HepG2 (cell line): ENCODE measurements at regions not wholly inside any gene's neighbourhood (a gene's known extent, or its start where the extent isn't known, plus 50 kb on each side); places are given as distances from the start of the nearest gene placed in this dataset.

Source experiments
- ATAC-seq: fragments of 200-7000 bp; cut with Tn5 transposase; 3 replicates; pipeline ENCODE4 v1.9.1; 2020; ENCODE audit warnings: mild to moderate bottlenecking, moderate library complexity
- BruUV-seq: library from RNA; stranded (reverse); fragments of 400-500 nt; replicated peaks from 2 replicates; lab custom pipeline; 2021; lab: Mats Ljungman, UMichigan
- CTCF ChIA-PET: fragments of 300-600 bp; formaldehyde crosslinking; extraction: SDS; loops from one replicate; lab custom pipeline; 2021; ENCODE audit warnings: low total read pairs, inconsistent platforms, low intra/inter-chr PET ratio; lab: Yijun Ruan, JAX
- POLR2A ChIA-PET: fragments of 350-600 bp; sonication (Branson Sonifier 250); formaldehyde crosslinking; loops from one replicate; lab custom pipeline; 2020; ENCODE audit warnings: antibody characterized with exemption, inconsistent platforms; lab: Yijun Ruan, JAX
- DNase-seq: peaks from one replicate; pipeline ENCODE4 v3.0.0-alpha.2; 2015; ENCODE audit warnings: low spot score
- FAIRE-seq: peaks from 3 replicates; lab custom pipeline; 2011; peaks lifted over from hg19 to GRCh38; lab: Jason Lieb, UNC
- H2AFZ ChIP-seq: one replicate; pipeline ENCODE4 v1.6.1; 2011; ENCODE audit warnings: low read length, inconsistent platforms
- H3K27ac ChIP-seq: fragments of 300-600 bp; 3 replicates; pipeline ENCODE4 v1.8.0; 2011; ENCODE audit warnings: mixed run types, mild to moderate bottlenecking, mixed read lengths, low read length, inconsistent platforms; ENCODE audit not compliant: insufficient read depth; ENCODE audit errors: extremely low read length
- H3K27me3 ChIP-seq, 2 experiments: fragments of 200-600 bp in 1 of 2; 2 replicates in 1 of 2; 3 replicates in 1 of 2; pipeline versions ENCODE4 v1.6.0 to v1.8.0; 2011; ENCODE audit warnings: low read length in 2 of 2, mild to moderate bottlenecking in 2 of 2, moderate library complexity in 2 of 2, inconsistent platforms in 1 of 2; ENCODE audit not compliant: insufficient read depth in 2 of 2, control insufficient read depth in 1 of 2
- H3K36me3 ChIP-seq, 2 experiments: fragments of 200-600 bp in 1 of 2; replicated peaks in 1 of 2; 2 replicates in 1 of 2; 3 replicates in 1 of 2; pipeline versions ENCODE4 v1.5.1 to v1.8.0; 2011; ENCODE audit warnings: low read length in 2 of 2, inconsistent platforms in 1 of 2; ENCODE audit not compliant: insufficient read depth in 2 of 2, control insufficient read depth in 1 of 2
- H3K4me1 ChIP-seq: 2 replicates; pipeline ENCODE4 v1.5.1; 2012; ENCODE audit warnings: low read length, inconsistent platforms; ENCODE audit not compliant: insufficient read depth
- H3K4me2 ChIP-seq: 2 replicates; pipeline ENCODE4 v1.6.0; 2011; ENCODE audit warnings: low read depth, low read length, inconsistent platforms
- H3K4me3 ChIP-seq, 3 experiments: fragments of 200-600 bp in 1 of 3; sonication (generic), shearing (Covaris generic) in 1 of 3; replicated peaks in 1 of 3; 2 replicates each; pipeline ENCODE4 v1.5.1; 2011 to 2016; ENCODE audit warnings: low read length in 3 of 3, inconsistent platforms in 2 of 3, low read depth in 2 of 3, mild to moderate bottlenecking in 2 of 3, control low read depth in 1 of 3, mixed read lengths in 1 of 3; ENCODE audit not compliant: insufficient read depth in 1 of 3
- H3K79me2 ChIP-seq: one replicate; pipeline ENCODE4 v1.6.1; 2011; ENCODE audit warnings: low read length, inconsistent platforms; ENCODE audit not compliant: insufficient read depth
- H3K9ac ChIP-seq: 2 replicates; pipeline ENCODE4 v1.6.0; 2011; ENCODE audit warnings: mild to moderate bottlenecking, low read depth, low read length, inconsistent platforms; ENCODE audit not compliant: insufficient read depth
- H3K9me3 ChIP-seq: 2 replicates; pipeline ENCODE4 v1.5.1; 2012; ENCODE audit warnings: mild to moderate bottlenecking, low read length
- H4K20me1 ChIP-seq: 2 replicates; pipeline ENCODE4 v1.6.0; 2011; ENCODE audit warnings: inconsistent platforms, mild to moderate bottlenecking, low read length, moderate library complexity; ENCODE audit not compliant: insufficient read depth
- ELF4 ChIP-seq: sonication (generic); formaldehyde crosslinking; IDR thresholded peaks from 2 replicates; pipeline ENCODE4 v1.5.0; 2020; ENCODE audit warnings: missing genetic modification reagents, mild to moderate bottlenecking, moderate library complexity, borderline replicate concordance
- HBP1 ChIP-seq: IDR thresholded peaks from 2 replicates; pipeline ENCODE4 v1.6.1; 2016; ENCODE audit warnings: low read depth, control low read depth
- HNF1A ChIP-seq, 2 experiments: sonication (generic) in 1 of 2; formaldehyde crosslinking in 1 of 2; IDR thresholded peaks; 2 replicates each; pipeline versions ENCODE4 v1.4.0 to v1.6.1; 2016 to 2020; ENCODE audit warnings: borderline replicate concordance in 1 of 2, low read depth in 1 of 2, mild to moderate bottlenecking in 1 of 2, missing genetic modification reagents in 1 of 2
- MEF2D ChIP-seq: sonication (generic); formaldehyde crosslinking; IDR thresholded peaks from 2 replicates; pipeline ENCODE4 v1.5.1; 2020; ENCODE audit warnings: mild to moderate bottlenecking, missing genetic modification reagents
- MLX ChIP-seq: IDR thresholded peaks from 2 replicates; pipeline ENCODE4 v1.6.1; 2016
- NR0B2 ChIP-seq: sonication (generic); formaldehyde crosslinking; IDR thresholded peaks from 2 replicates; pipeline ENCODE4 v1.4.0; 2020; ENCODE audit warnings: mild to moderate bottlenecking, missing genetic modification reagents
- SMAD3 ChIP-seq: sonication (generic); formaldehyde crosslinking; IDR thresholded peaks from 2 replicates; pipeline ENCODE4 v1.4.0; 2020; ENCODE audit warnings: missing genetic modification reagents
- SMARCC2 ChIP-seq: fragments of 450-650 bp; IDR thresholded peaks from 2 replicates; pipeline ENCODE4 v1.6.1; 2017; ENCODE audit warnings: antibody characterized with exemption, mild to moderate bottlenecking
- SNAPC2 ChIP-seq: sonication (generic); formaldehyde crosslinking; IDR thresholded peaks from 2 replicates; pipeline ENCODE4 v1.8.1; 2022; ENCODE audit warnings: mild to moderate bottlenecking, missing genetic modification reagents
- TOE1 ChIP-seq: sonication (generic); formaldehyde crosslinking; IDR thresholded peaks from 2 replicates; pipeline ENCODE4 v1.4.0; 2020; ENCODE audit warnings: mild to moderate bottlenecking, missing genetic modification reagents
- ZNF260 ChIP-seq: sonication (generic); formaldehyde crosslinking; IDR thresholded peaks from 2 replicates; pipeline ENCODE4 v1.4.0; 2020; ENCODE audit warnings: missing genetic modification reagents, low read depth, mild to moderate bottlenecking, borderline replicate concordance
- ZSCAN21 ChIP-seq: sonication (generic); formaldehyde crosslinking; IDR thresholded peaks from 2 replicates; pipeline ENCODE4 v1.8.0; 2022; ENCODE audit warnings: mild to moderate bottlenecking, missing genetic modification reagents, moderate library complexity, borderline replicate concordance
- WGBS: methylation state at CpG from one replicate; pipeline ENCODE4 v1.1.6; 2017; ENCODE audit warnings: low lambda C conversion rate; 5-methylcytosine and 5-hydroxymethylcytosine counted together
- in situ Hi-C: cut with HindIII; loops from 2 replicates; pipeline ENCODE4 v1.10.0; 2017; ENCODE audit warnings: low pct_unique_long_range_greater_than_20kb; ENCODE audit not compliant: extremely low pct_ligation_motif_present
- intact Hi-C: fragments of 100-400 bp; cut with micrococcal nuclease; formaldehyde crosslinking; loops from one replicate; pipeline ENCODE4 v1.10.0; 2022; ENCODE audit not compliant: unreplicated experiment

GRCh38 chr17:36680701-36681202, 79.4 kb downstream of the MRM1 start (continued):
- TF ChIP-seq HNF1A (IDR thresholded peaks at IDR 0.05; ENCODE audit: low read depth) (no peak), HNF1A (CRISPR knock-in tag; IDR thresholded peaks at IDR 0.05; ENCODE audit: borderline replicate concordance) (no peak), SMAD3 (CRISPR knock-in tag) (no peak), MLX (no peak), NR0B2 (CRISPR knock-in tag) (no peak), ZNF260 (CRISPR knock-in tag) (no peak), SNAPC2 (CRISPR knock-in tag) (no peak), MEF2D (CRISPR knock-in tag) (no peak)

GRCh38 chr17:36682773-36683172, 81.4 kb downstream of the MRM1 start:
- H2AFZ ChIP-seq: no peak overlapping the region
- ChIA-PET CTCF (no interaction called here), POLR2A (no interaction called here)
- H3K79me2 ChIP-seq: no peaks in the 10 kb centered on the region
- in situ Hi-C loops: no loop called here
- H3K27me3 ChIP-seq: peaks cover 2 to 54% of the 10 kb centered on the region in 2 experiments; a peak in 4 of 5 replicates
- no peak for ATAC-seq
- intact Hi-C loops: no loop called here
- H3K27ac ChIP-seq: no peak overlapping the region
- WGBS: 29% methylated on average over 7 of the region's 7 CpGs
- TF ChIP-seq ELF4 (CRISPR knock-in tag) (no peak), TOE1 (CRISPR knock-in tag) (no peak), SMARCC2 (no peak), ZSCAN21 (no peak), HBP1 (CRISPR knock-in tag) (no peak)
- no peaks in the 10 kb centered on the region for H3K9me3 ChIP-seq
- no peaks in the 10 kb centered on the region for H4K20me1 ChIP-seq
- no peak for DNase-seq
- no peak overlapping the region for H3K9ac ChIP-seq
- H3K4me2 ChIP-seq: no peak overlapping the region
- H3K36me3 ChIP-seq: no peaks in the 10 kb centered on the region
- no peak for FAIRE-seq
- no TSS peak for BruUV-seq
- H3K4me3 ChIP-seq: no peak overlapping the region
- H3K4me1 ChIP-seq: no peaks in the 10 kb centered on the region
